ENCODE measurements at regions not wholly inside any gene's neighbourhood (a gene's known extent, or its start where the extent isn't known, plus 50 kb on each side); places are given as distances from the start of the nearest gene placed in this dataset.

DNA sequence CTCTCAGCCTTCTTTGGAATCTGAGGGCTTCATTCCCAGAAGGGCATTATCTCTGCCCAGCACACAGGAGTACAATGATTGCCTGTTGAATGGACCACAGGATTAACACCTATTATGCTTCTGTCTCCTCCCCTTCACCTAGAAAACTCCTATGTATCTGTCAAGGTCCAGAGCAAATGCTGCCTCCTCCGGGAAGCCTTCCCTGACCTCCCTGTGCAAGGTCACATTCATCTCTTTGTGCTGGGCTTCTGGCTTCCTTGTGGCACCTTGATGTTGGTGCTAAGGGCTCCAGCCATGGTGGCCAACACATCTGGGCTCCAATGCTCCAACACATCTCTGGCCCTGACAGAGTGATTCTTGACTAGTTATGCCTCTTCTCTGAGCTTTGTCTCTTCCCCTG lies 49.9 kb upstream of the ATP2B2 start:
- no peak for DNase-seq

DNA sequence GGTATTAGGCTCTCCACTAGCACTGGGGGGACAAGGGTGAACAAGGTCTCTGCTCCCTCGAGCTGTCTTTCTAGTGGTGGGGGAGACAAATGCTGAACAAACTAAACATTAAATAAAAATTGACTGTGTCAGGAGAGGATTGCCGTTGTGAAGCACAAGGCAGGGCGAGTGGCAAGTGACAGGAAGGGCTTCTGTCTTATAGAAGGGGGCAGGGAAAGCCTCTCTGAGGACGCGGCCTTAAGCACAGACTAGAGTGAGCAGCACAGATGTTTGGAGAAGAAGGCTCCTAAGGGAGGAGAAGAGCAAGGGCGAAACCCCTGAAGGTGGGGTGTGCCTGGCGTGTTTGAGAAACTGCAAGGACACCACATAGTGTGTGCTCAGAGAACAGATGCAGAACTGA lies 50.9 kb upstream of the ATP2B2 start:
- no peak for DNase-seq

DNA sequence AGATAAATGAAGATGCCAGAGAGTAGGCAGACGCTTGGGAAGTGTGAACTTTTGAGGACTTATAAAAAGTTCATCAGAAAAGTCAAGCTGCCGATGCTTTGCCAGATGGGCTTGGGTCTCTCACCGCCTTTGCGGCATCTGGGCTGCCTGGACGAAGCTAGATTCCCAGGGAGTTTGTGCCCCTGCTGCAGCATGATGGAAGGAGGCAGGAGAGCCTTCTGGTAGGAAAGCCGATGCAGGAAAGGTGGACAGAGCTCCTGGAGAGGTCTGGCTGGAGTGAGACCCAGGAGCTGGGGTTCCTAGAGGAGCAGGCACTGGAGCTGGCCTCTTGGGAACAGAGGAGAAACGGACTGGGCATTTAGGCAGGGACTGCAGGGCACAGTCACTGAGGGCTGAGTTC lies 51.9 kb upstream of the ATP2B2 start:
- no peak for DNase-seq

DNA sequence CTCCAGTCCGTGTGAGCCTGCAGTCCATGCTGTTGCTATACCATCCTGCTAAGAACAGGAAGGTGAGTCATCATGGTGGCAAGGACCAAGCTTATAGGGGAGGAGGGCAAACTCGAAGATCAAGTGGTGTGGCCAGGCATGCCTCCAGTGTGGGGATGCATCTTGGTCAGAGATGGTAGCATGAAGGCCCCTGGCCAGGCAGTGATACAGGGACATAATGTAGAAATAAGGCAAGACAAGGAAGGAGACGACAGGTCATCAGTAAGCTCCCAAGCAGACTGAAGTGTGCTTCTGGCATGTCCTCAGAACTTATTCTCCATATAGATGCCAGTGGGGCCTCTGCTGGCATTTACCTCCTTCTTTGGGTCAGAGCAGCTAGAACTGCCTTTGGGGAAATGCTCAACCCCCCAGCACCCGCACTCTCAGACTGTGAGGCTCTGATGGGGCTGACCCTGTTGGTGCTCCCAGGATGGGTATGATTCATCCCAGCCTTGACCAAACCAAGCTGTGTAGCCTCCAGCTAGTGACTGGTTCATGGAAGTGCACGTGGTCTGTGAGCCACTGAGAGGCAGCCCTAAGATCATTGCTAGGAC lies 52.5 kb upstream of the ATP2B2 start:
- DNase-seq, result no peak

DNA sequence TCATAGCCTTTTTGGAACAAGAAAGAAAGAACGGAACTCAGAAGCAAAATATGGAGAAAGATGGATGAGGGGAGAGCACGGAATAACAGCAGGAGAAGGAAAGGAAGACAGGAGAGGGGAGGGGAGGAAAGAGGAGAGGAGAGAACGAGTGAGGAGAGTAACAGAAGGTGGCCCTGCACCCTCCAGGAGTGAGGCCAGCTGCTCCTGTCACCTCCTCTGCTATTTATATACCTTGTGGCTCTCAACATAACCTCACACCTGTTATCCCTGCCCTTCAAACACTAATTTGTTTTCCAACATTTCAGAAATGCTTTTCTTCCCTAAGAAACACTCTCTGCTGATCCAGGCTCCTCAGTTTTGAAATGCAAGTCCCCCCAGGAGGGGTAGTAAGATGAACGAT lies 53.4 kb upstream of the ATP2B2 start:
- DNase-seq, result no peak

DNA sequence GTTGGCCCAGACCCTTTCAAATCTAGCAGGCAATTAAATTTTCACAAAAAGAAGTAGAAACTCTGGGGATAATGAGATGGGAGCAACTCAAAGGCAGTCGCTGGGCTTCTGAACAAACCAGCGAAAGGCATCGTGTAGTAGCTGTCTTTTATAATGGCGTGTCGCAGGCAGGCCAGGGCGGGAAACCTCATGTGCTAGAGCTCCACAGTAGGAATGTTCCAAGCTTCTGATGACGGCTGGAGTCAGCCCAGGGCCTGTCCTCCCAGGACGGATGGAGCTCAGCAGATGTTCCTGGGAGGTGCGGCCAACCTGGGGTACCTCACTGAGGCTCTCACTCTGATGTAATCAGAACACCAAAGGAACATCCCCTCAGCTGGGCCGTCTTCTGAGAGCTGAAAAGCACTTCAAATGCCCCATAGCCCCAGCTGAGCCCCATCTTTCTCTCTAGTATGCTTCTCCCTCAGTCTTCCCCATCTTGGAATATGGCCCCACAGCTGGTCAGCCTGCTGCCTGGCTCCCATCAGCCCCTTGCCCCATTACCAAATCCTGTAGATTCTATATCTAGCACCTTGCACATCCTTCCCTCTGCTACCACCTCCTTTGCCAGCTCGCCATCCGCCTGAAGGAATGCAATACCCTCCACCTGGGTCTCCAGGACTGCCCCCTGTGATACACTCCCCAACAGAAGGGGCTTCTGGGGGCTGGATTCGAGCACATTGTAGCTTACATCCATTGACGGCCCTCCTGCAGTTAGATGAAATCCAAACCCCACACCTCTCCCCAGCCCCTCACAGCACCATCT lies 54.9 kb upstream of the ATP2B2 start:
- DNase-seq, result no peak

DNA sequence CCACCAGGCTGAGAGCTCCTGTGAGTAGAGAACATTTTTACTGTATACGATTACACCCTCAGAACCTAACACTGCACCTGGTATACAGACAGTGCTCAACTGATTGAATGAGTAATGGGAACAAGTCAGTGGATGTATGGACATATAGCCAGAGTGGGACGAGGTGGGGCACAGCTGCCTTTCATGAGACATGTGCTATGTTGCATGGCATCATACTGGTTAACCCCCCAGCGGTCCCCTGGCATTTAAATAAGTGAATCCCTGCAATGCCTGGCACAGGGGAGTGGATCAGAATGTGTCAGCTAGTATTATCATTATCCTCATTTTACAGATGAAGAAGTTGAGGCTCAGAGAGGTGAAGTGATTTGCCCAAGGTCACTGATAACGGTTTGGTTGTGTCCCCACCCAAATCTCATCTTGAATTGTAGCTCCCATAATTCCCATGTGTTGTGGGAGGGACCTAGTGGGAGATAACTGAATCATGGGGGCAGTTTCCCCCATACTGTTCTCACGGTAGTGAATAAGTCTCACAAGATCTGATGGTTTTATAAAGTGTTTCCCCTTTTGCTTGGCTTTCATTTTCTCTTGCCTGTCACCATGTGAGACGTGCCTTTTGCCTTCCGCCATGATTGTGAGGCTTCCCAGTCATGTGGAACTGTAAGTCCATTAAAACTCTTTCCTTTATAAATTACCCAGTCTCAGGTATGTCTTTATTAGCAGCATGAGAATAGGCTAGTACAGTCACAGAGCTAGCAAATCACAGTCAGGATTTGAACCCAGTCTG lies 56.0 kb upstream of the ATP2B2 start:
- DNase-seq, result no peak

DNA sequence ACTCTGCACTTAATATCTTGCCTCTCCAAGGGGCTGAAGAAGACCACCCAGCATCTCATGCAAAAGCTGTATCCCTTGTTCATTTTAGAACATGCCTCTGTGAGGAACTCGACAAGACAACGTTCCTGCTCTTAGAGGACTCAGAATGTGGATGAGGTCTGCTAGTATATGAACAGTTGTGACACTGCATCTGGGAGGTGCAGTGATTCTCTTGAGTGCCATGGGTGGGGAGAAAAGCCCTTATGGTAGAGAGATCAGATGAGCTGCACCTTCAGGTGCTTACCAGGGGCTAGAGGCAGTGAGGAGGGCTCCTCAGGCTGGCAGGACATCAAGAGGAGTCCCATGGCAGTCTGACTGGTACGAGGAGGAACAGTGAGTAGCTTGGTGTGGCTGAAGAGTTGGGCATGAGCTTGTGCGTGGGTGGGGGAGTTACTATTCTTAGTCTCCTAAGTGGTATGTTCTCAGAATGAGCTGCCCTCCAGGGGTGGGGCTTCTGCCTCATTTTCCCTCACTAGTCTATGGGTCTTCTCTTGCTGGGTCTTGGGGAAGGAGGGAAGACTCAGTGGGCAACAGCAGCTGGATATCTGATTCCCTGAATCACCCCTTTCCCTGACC lies 56.7 kb upstream of the ATP2B2 start:
- DNase-seq, result no peak

DNA sequence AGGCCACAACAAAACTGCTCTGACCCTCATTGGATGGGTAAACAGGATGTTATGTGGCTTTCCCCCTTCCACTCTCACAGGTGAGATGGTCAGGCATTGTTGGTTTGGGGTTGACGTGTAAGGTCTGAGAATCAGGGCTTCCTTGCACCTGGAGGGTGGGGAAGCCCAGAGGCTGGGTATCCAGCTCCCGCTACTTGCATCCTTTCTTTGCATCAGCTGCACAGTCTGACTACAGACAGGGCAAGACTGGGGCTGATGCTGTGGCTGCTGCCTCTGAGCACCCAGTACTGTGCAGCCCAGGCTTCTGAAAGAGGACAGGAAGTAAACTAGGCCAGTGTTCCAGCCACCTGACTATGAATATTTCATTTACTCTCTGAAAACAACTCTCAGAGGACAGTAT lies 58.0 kb upstream of the ATP2B2 start:
- DNase-seq, result no peak

DNA sequence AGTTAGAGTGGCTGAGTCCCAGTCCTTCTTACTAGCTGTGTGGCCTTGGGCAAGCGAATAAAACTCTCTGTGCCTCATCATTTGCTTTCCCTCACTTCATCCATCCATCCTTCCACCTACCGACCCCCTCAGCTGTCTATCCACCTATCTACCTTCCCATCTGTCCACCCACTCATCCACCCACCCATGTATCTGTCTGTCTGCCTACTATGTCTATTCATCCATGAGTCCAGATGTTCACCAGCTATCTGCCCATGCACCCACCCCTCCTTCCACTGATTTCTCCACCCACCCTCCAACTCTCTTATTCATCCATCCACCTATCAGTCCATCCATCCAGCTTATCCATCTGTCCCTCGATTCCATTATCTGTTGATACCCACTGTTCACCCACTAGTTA lies 60.4 kb upstream of the ATP2B2 start:
- no peak for DNase-seq

DNA sequence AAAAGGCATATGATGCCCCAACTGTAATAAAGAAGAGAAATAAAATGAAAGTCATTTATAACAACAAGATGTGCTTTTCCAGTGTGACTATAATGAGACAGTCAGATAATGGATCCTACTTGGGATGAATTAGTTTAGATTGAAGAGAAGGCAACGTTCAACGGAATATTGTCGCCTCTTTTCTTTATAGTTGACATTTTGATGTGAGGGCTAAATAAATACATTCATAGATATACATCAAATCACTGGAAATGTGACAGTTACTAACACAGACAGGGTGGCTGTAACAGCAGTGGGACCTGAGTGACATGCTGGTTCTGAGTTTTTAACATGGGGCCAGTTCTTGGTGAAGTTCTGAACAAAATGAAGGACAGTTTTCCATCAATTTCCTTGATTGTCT lies 61.1 kb upstream of the ATP2B2 start:
- DNase-seq, result no peak

DNA sequence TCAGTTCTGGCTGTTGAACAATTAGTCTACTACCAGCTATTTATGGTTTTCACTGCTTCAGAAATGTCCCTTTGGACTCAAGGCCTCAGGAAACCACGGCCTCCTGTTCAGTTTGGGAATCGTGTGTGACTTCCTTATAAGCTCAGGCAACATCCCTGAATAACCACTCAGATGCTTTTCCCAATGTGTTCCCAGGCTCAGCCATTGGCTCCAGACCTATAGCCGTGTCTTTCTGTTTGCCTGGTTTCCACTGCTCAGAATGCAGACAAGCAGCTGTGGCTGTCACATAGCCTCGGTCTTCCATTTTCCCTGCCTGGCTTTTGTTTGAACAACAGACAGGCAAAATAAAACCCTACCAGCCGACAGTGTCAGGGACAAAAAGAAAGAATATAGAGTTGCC lies 63.2 kb upstream of the ATP2B2 start:
- no peak for DNase-seq

DNA sequence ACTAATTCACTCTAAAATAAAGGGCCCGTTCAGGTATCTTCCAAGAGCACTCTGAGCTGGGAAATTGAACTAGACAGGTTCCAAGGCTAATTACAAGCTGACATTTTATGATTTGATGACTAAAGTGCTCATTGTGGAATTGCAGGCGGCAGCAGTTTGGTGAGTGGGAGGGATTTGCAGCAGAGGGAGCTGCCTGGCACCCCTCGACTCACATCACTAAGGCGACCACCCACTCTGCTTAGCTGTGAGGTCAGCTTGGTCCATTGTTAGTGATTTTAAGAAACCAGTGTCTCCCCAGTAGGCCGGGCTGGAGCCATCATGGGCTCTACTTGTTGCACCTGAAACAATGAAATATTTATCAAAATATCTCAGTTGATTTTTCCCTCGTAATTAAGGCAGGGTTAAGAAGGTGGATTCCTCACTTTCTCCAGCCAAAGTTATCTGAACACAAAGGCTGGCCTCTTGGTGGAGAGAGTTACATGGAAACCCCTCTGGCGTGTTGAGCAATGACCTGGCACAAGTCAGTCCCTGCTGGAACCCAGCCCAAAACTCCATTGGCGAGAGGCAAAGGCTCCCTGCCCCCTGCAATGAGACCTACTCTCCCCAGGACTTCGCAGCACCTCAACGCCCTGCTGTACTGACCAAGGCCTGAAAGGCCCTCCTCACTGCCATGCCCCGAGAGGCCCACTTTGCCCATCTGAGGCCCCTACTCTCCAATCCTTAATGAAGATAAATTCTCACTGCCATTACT lies 65.0 kb upstream of the ATP2B2 start:
- no peak for DNase-seq

DNA sequence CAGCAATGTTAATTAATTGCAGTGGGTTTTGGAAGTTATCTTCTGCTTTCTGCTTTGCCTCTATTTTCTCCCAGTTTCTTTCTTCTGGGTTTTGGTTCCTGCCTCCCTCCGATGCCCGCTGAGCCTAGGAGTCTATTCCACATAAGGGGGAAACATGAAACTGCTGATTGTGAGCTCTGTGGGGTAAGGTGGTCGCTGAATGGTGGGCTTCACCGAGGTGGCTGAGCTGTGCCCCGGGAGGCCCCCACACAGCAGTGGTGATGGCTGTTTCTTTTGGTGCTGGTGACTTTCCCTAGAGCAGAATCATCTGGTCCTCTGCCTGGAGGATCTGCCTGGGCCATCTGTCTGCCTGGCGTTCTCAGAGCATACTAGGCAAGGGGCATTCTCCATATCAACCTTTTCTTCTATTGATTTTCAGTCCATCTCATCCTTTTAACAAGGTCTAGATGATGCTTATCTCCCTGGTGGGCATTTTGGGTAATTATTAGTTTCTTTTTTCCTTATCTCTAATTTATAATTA lies 68.8 kb upstream of the ATP2B2 start:
- DNase-seq, result no peak

DNA sequence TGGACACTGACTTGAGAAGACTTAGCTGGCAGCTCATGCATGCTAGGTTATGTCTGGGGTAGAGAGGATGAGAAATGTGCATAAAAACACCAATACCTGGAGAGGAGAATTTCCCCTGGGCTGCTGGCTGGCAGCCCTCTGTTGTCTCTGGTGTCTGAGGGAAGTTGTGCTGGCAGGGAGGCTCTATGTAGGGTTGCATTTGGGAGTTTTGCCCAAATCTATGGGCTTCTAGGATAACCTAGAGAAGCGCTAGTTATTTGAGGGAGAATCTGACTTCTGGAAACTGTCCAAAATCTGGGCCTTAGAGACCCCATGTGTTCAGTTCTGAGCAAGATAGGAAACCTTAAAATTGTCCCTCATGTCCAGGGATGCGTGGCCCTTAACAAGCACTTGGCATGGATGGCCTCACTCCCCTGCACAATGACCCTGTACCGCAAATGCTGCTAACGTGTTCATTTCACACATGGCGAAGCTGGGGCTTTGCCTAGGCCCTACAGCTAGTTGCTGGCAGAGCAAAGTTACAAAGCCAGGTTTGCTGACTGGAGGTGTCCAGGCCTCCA lies 70.3 kb upstream of the ATP2B2 start:
- no peak for DNase-seq

DNA sequence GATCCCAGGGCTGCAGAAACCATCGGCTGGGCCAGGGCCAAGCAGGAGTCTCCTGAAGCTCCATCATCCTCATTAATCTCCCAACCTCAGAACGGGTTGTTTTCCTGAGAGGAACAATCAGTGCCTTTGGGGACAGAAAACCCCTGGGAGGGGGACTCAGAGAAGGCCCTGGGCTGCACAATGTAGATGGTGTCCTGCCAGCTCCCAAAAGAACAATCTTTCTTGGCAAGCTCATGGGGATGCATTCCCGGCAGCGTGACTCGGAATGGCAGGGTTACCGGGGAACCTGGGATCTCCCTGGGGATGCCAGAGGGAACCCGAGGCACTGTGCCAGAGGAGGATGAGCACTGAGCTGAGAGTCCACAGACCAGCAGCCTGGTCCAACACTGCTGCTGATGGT lies 72.1 kb upstream of the ATP2B2 start:
- no peak for DNase-seq

DNA sequence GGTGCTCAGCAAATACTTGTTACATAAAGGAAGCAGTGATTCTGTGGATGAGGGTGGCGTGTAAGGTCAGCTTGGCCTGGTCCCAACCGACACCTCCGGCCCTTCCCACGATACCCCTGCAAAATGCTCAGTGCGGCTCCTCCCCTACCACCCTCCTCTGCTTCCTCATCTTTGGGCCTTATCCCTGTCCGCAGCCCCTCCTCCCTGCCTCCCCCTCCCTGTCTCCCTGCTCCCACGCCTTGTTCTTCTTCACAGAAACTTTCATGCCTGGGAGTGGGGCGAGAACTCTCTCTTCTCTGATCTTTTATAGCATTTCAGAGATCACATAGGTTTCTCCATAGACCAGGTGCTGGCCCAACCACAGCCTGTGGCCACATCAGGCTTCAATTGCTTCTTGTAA lies 75.0 kb upstream of the ATP2B2 start:
- DNase-seq, result no peak

DNA sequence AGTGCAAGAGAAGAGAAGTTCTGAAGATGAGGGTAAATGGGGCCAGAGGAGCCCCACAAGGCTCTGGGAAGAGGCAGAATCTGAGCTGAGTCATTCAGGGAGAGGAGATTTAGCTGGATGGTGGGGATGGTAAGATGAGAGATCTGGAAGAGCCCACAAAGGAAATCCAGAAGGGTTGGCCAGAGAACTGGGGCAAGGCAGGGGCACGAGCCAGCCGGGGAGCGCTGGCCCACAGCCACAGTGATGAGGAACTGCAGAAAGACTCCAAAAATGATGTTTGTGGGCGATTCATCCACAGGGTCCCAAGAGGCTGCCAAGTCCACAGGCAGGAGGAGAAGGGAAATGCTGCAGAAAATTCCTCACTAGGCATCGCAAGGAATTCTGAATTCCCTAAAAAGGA lies 75.9 kb upstream of the ATP2B2 start:
- DNase-seq, result no peak

DNA sequence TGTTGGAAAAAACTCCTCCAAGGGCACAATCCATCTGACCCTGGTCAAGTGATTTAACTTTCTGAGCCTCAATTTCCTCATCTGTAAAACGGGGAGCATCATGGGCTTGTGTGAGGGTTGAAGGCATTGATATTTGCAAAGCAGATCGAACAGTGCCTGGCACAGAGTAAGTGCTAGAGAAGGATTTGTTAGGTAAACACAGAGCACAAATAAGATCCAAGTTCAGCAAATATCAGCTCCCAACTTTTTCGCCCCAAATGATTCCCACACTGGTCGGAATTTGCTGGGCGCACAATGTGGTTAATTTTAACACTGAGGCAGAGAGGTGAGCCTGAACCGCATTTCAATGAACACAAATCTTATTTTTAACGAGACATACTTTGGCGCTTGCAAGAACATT lies 76.3 kb upstream of the ATP2B2 start:
- no peak for DNase-seq

DNA sequence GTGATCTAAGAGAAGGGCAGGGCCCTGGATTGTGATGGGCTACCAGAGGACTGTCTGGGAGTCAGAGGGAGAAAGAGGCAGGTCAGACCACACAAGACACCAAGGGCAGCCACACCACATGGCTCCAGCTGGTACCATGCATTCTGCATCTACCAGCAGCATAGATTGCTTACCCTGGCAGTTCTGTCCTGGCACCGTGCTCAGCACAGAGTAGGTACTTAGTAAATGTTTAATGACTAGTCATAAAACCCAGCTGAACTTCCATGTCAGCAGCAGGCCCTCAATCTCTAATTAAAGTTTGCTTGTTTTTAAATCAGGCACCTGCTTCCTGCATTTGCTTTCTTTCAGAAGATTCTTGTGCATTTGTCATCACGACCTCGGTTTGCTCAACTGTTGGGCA lies 77.3 kb upstream of the ATP2B2 start:
- DNase-seq, result no peak

DNA sequence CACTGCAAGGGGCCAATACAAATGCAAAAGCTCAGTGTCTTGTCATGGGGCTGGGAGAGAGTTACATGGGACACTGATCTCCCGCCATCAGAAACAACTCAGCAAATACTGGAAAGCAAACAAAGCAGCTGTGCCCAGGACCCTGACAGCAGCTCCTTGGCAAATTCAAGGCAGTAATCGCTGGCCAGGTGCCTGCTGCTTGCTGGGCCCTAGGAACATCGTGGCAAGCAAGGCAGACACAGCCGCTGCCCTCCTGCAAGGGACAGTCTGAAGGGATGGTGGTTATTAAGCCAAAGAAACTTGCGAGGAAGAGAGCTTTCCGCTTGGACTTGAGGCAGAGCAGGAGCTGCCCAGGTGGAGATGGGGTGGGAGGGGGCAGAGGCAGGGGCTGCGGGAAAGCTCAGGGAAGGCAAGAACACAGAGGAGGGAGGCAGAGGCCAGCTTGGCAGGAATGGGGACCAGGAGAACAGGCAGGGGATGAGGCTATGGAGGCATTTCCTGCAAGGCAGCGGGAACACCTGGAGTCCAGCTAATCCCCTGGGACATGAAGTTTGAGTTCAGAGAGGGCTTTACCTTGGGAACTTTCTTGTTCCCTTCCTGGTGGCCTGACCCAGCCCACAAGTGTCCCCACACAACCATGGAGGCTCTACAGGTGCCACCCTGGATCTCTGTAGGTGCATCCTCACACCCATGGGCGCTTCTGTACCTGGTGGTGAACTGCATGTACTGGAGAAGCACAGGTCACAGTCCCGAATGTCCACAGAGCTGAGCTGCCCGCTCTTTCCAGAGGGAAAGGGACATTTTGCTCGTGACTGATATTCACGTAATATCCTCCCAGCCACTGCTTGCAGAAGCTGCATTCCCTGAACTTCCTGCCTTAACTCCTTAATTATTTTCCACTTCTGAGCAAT lies 78.7 kb upstream of the ATP2B2 start:
- no peak for DNase-seq
